HG03520 (cell line): ENCODE measurements at regions not wholly inside any gene's neighbourhood (a gene's known extent, or its start where the extent isn't known, plus 50 kb on each side); places are given as distances from the start of the nearest gene placed in this dataset.

Experiments
- ATAC-seq: cut with Tn5 transposase; IDR thresholded peaks from one replicate; pipeline ENCODE4 v1.9.1; 2021; ENCODE audit warnings: mild to moderate bottlenecking, moderate library complexity; ENCODE audit not compliant: unreplicated experiment

DNA sequence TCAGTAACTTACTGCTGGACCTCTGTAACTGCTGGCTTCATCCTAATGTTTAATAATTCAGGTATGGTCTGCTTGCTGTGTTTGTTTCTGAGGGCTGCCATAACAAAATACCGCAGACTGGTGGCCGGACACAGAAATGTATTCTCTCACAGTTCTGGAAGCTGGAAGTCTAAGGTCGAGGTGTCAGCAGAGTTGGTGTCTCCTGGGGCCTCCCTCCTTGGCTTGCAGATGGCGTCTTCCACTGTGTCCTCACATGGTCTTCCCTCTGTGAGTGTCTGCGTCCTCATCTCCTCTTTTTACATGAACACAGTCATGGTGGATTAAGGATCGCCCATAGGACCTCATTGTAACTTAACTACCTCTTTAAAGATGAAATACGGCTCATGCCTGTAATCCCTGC, 389.7 kb upstream of the JARID2 start:
- no peak for ATAC-seq

DNA sequence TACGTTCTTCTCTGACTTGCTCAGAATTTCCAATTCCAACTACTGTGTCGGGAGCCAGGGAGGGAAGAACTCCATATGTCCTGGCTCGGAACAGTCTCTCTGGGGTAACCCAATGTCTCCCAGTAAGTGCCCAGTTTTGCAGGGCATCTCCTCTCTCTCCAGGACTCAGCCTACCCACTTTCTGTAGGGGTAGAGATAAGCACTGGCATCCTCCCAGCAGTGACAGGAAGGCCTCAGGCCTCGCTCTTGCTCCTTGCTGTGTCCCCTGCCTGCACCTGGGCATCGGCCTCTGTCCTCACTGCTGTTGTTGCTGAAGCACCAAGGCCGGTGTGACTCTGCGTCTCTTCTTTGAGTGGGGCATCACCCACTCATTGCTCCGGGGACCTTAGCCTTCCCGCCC, 388.9 kb upstream of the JARID2 start:
- no peak for ATAC-seq

DNA sequence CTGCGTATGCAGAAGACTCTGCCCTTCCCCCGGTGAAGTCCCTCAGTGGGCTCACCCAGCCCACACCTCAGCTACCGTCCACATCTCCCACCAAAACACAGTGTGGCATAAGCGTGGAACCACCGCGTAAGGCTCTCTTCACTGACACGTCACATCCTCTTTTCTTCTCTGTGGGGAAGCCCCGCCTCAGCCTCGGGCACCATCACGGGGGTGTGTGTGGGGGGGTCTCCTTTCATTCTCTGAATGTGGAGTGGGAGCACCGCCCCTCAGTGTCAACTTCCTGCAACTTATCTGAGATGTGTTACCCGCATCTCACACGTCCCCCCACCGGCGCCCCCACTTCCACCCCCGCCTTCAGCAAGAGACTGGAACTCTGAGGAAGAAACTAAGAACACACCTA, 388.4 kb upstream of the JARID2 start:
- ATAC-seq = no peak

DNA sequence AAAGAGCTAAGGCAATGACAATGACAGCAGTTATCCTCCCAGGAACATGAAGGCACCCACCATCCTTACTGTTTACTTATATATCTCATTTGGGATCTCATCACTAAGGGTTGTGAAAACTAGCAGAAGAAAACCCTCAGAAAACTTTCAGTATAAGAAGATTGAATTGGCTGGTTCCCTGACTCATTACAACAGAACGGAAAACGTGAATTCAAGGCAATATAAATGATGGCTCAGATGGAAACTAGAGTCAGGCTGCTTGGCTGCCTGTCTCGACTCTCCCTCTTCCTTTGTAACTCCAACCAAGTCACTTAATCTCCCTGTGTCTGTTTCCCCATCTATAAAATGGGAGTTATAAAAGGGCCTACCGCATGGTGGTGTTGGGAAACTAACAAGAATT, 387.1 kb upstream of the JARID2 start:
- no peak for ATAC-seq

DNA sequence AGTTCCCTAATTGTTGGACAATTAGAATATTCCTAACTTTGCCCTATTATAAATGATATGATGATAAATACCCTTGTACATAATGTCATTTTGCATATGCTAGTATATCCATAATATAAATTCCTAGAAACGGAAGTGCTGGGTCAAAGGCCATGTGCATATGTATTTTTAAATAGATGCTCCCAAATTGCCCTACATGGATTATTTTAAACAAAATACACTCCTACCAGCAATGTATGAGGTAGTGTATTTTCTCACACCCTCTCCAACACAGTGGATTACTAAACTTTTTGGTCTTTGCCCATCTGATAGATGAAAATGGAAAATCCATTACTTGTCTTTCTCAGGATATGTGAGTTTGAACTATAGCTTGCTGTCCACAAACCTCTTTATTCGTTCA, 385.1 kb upstream of the JARID2 start:
- ATAC-seq = no peak

DNA sequence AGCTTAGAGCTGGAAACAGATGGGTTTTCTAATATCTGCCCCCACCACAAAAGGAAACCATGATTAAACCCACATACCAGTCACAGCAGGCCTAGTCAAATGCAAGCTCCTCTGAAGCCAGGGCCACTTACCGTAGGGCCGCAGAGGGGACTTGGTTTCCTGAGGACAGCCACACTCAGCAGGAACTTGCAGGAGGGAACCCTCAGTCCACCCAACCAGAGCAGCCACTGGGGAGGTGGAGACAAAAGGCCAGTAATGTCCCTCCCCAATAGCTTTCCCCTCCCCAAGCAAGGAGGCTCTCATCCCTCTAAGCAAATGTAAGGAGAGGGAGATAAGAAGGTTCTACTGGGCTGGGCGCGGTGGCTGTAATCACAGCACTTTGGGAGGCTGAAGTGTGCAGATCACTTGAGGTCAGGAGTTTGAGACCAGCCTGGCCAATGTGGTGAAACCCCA, 384.4 kb upstream of the JARID2 start:
- no peak for ATAC-seq

DNA sequence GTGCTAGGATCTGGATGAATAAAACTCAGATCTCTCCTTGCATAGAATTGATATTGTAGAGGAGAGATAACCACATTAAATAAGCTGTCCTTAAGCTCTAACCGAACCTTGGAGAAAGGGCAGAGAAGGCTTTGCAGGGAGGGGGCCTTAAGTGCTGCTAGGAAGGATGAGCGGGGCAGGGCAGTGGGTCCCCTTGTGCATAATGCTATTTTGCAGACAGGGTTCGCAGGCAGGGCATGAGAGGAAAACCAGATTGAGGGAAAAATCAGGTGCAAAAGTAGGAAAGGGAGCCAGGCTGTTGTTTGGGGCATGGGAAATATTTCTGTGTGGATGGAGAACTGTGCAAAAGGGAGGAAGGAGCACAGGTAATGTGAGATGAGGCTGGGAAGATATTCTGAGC, 383.0 kb upstream of the JARID2 start:
- ATAC-seq = no peak

DNA sequence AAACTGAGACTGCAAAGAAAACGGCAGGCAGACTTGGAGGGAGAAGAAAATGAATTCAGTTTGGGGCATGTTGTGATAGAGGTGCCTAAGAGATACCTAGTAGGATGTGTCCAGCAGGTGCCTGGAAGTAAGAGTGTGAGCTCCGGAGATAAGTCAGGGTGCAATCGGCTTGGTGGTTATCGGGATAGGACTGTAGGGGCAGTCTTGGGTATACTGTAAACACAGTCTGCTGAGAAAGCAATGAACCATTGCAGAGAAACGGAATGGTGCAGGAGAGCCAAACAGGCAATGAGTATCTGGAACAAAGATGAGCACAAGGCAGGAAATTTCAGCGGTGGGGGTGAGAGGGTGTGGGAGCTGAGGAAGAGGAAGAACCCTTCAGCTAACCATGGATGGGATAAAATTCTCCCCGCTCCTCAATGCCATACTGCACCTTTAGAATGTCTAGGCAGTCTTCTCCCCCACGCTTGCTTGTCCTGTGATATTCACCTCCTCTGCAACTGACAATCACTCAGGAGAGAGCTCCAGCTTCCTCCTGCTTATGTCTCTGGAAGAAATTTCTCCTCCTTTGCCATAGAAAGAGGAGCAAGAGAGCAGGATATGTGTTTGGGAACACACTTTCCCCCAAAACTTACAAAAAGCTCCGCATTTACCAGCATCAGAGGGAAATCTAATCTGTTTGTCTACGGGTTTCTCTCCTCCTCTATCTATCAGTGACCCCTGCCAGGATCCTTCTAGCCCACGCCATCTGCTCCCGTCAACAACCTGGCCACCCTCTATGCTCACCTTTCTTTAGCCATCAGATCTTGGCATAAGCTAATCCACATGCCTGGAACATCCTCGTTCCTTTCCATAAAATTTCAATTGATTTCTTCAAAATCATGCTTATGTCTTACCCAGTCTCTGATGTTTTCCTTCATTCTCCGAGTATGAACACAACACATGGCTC, 381.7 kb upstream of the JARID2 start:
- no peak for ATAC-seq

DNA sequence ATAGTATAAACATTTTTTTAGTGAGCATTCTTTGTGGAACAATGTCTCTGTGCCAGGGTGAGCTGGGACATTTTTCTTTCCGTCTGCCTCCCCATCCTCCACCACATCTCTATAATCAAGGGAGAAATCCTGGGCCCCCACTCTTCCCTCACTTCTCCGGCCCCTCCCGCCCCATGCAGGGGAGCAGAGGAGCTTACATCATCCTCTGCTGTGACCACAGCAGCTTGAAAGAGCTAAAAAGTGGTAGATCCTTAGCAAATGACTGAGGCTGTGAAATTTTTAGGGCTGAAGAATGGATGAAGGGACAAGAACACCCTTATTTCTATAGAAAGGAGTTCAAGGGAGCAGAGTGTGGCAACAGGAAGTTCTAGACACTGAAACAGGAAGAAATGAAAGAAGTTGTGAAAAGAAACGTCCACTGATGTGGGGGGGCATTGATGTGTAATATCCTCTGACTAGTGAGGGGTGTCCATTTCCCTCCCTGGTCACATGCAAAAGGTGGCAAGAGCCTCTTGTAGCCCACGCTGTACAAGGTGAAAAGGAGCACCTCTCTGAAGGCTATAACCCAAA, 380.3 kb upstream of the JARID2 start:
- no peak for ATAC-seq

DNA sequence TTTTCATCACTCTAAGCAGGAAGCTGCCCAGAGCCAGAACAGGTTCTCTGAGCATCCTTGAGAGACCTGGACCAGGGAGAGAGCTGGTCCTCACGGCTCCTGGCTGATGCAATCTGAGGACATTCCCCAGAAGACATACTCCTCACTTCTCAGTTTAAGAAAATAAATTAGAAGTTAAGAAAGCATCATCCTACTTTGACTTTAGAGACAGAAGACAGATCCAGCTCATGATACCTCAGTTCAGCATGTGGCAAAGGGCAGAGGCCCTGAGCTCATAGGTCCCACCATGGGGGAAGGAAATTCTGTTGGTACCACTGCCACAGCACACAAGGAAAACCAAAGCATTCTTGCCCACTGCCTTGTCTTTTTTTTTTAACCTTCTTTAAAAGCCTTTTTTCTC, 378.1 kb upstream of the JARID2 start:
- ATAC-seq = no peak

DNA sequence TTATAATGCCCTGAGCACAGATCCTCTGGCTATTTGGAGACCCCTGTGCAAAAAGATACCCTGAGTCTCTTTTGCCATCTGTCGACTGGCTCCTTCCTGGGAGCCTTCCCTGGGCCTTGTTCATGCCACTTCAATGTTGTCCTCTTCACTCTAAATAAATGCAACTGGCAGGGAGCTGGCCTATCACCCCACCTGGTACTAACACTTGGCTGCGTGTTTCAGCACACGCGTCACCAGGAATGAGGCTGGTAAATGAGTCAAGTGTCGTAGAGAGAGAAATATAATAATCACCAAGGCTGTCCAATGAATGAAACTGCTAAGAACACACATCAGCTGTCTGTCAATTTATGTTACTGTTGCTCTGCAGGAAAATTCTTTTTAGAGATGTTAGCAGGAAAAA, 374.6 kb upstream of the JARID2 start:
- no peak for ATAC-seq

DNA sequence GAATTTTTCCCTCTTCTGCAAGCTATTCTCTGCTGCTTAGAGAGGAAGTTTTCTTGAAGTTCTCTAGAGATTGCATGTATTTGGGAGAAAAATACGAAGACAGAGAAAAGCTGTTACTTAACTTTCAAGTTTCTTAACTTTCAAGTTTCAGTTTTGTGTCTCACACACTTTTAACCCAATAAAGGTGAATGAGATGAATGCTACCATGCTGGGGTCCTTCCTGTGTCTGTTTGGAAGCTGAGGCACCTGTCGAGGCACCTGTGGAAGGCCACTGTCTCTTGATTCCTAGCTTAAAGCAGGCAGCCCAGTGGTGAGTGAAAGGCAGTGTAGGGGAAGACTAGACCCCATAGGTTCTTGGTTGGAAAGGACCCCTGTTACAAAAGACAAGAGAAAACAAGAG, 372.8 kb upstream of the JARID2 start:
- ATAC-seq = no peak

DNA sequence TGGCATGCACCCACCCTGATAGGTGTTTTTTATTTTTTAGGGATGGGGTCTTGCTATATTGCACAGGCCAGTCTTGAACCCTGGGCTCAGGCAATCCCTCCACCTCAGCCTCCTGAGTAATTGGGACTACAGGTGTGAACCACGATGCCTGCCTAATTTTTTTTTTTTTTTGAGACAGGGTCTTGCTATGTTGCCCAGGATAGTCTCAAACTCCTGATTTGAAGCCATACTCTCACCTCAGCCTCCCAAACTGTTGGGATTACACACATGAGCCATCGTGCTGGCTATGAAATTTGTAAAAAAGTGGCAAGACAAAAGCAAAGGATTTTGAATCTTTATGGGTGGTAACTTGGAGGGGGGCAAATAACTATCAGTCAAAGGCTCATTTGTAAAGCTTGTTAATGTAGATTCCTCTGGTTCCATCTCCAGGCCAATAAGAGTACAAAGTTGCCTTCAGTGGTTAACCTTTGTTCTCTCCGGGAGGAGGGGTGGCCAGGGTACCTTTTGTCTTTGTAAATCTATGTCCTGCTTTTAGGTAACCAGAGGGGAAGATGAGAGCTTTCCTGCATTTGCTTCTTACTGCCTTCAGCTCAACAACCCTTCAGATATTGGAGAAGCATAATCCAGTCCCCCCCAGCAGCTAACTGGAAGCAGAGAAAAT, 372.0 kb upstream of the JARID2 start:
- ATAC-seq = no peak

DNA sequence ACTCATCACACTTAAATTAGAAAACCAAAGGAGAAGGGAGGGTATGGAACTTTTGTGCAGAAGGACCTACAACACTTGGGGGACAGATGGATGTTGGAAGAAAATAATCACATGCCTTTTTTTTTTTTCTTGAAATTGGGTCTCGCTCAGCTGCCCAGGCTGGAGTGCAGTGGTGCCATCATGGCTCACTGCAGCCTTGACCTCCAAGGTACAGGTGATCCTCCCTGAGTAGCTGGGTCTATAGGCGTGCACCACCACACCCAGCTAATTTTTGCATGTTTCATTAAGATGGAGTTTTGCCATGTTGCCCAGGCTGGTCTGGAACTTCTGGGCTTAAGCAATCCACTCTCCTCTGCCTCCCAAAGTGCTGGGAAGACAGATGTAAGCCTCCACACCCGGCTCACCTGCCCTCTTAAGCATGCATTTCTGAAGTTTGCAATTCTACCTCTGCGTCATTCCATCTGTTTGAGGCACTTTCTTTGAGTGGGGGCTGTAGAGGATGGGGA, 370.8 kb upstream of the JARID2 start:
- ATAC-seq = no peak

DNA sequence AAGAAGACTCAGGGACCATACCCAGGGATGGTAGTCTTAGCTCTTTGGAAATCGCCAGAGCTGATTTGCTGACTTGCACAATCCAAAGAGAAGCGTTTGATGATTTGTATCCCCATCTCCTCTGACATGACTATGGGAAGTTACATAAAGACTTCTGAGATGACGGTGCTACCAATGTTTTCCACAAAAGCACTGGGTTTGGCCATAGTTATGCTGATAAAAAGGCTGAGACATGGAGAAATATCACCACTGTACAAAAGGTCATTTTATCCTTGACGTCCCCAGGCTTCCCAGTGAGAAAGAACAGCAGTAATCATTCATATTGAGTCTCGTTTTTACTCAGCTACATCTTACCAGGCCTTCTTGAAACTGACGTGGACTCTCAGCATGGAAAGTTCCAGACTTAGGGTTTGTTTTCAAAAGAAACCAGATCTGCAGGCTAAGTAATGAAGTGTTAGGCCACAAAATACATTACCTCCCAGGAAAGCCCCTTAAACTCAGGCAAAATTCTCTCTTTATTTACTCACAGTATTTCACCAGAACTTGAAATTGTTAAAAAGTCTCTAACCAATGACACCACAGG, 370.3 kb upstream of the JARID2 start:
- peak; percentile 59 for ATAC-seq

DNA sequence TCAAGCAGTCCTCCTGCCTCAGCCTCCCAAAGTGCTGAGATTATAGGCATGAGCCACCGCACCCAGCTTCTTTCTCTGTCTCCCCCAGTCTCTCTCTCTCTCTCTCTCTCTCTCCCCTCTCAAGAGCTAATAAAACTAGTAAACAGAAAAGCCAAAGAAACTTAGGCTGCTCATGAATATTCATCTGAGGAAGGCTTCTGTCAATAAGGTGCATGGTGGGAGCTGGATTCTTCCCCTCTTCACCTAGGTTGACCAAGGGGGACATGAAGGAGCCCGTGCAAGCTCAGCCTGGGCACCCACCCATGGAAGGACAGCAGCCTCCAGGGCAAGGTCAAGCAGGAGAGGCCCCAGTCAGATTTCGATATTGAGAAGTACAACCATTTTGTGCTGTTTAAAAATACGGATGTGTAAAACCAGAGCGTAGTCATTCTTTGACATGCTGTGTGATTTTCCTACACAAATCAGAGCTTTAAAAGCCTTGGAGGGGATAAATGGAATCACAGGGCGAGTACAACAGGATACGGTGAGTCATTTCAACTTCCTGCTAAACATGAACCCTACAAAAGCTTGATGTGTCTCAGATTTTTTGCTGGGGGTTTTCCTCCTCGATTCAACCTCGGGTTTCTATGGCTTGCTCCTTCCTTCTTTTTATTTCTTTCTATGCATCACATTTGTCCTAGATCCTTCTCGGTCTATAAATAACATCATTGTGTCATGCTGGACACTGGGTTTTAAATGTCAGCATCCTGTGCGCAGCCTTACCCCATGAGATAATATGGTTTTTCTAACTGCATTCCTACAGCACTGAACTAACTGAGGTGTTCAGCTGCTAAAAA, 368.9 kb upstream of the JARID2 start:
- ATAC-seq = peak; percentile 43

DNA sequence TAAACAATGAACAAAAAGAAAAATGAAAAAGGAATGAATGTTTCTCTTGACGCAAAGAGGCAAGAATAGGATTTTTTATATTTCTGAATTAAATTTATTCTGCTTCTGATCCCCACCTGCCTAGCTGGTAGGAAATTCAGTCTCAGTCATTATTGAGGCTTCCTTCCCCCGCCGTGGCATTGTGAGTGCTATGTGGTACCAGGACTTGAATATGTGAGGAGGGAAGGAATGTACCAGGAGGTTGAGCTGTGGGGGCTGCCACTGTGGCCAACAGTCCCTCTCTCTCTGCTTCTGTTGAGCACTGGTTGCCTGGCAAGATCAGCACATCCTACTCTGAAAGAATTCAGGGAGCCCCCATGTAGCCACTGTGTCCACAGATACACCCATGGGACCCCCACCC, 368.1 kb upstream of the JARID2 start:
- ATAC-seq = no peak

DNA sequence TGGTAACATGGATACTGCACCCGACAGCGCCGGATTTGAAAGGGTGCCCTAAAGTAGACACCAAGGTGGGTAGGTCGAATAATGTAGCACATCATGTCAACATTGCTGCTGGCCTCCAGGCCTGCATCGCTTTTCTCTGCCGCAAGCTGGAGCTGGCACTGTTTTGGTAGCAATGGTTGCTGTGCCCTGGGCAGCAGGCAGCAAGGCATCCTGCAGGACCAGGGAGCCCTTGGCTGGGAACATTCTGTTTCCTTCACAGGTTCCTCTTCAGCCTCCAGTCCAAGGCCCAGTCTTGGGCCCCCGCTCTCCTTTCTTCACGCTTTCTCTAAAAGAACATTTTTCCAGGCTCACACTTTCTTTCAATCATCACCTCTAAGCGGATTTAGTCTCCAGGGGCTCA, 365.8 kb upstream of the JARID2 start:
- ATAC-seq = no peak

DNA sequence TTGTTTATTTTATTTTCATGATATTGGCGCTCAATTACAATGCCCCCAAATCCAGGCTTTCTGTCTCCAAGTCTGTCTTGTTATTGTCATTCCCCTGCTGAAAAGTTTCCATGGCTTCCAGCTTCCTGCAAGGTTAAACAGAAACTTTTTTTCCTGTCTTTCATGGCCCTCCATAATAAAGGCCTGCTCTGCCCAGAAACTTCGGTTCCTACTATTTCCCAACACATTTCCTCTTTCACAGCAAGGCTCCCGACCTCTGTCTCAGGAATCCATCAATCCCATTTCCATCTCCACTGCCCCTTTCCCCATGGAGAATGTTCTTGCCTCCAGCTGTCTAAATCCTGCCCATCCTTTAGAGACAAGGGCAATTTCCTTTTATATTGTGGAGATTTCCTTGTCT, 365.2 kb upstream of the JARID2 start:
- ATAC-seq = no peak

DNA sequence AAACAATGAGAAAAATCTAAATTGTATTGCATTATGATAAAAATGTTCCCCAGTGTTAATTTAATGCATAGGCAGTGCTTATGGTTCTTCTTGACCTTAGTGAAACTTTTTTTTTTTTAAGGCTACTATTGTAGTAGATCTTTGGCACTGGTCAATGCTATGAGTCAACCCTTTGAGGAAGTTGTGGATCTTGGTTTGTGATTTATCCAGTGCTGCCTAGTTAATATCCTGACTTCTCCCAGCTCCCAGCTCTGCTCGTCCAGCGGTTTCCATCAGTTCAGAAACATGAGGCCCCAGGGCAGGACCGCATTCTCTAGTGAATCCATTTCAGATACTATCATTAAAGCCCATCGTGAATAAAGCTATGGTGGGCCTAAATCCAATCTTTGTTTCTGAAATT, 364.5 kb upstream of the JARID2 start:
- ATAC-seq = no peak
